Transverse colon (tissue), 4 donors: ENCODE measurements at regions not wholly inside any gene's neighbourhood (a gene's known extent, or its start where the extent isn't known, plus 50 kb on each side); places are given as distances from the start of the nearest gene placed in this dataset.

Source experiments
- CTCF ChIP-seq, 5 experiments: fragments of 200-600 bp in 3 of 5; fragments of 450-650 bp in 2 of 5; sonication (generic) in 3 of 5; IDR thresholded peaks; 1 replicate in 2 of 5; 2 replicates in 3 of 5; pipeline ENCODE4 v1.5.1; 2016 to 2017; ENCODE audit warnings: antibody characterized with exemption in 5 of 5, inconsistent platforms in 3 of 5, mild to moderate bottlenecking in 2 of 5, moderate library complexity in 1 of 5
- EP300 ChIP-seq: sonication (generic); formaldehyde crosslinking; IDR thresholded peaks from one replicate; pipeline ENCODE4 v1.6.1; 2017; ENCODE audit warnings: antibody characterized with exemption, low read depth
- POLR2A ChIP-seq: fragments of 450-650 bp; IDR thresholded peaks from one replicate; pipeline ENCODE4 v1.6.1; 2016; ENCODE audit warnings: antibody characterized with exemption, mild to moderate bottlenecking, moderate library complexity
- POLR2AphosphoS5 ChIP-seq, 3 donors: sonication (generic); formaldehyde crosslinking; IDR thresholded peaks; one replicate each; pipeline ENCODE4 v1.6.1; 2016; ENCODE audit warnings: antibody characterized with exemption in 3 of 3

- TF ChIP-seq CTCF (IDR thresholded peaks at IDR 0.05): no peak
- no peak for TF ChIP-seq EP300
- no peak for TF ChIP-seq POLR2AphosphoS5 (IDR thresholded peaks at IDR 0.05)
- TF ChIP-seq POLR2A: no peak
Measured at GRCh38 chr14:53783256-53783655, 173.4 kb downstream of the BMP4 start.
